ENCODE measurements at regions not wholly inside any gene's neighbourhood (a gene's known extent, or its start where the extent isn't known, plus 50 kb on each side); places are given as distances from the start of the nearest gene placed in this dataset.
"Not testable (repeated sequence)": the region's sequence is repeated elsewhere in the genome, so short reads cannot be mapped to it uniquely, and the experiment has no call there.

GRCh38 chrX:113802837-113803236 lies 781.0 kb upstream of the HTR2C start:
- ChIA-PET POLR2A (no interaction called here), CTCF (no interaction called here)
- Histone ChIP-seq H3K9me3 (ENCODE audit: control insufficient read depth, insufficient read depth, low read depth, low read length) (no peaks in the 10 kb centered on the region), H3K27ac (ENCODE audit: extremely low read depth, low read depth, low read length) (no peak overlapping the region), H3K4me1 (ENCODE audit: control insufficient read depth, insufficient read depth, low read length) (no peaks in the 10 kb centered on the region), H3K36me3 (ENCODE audit: control insufficient read depth in 2 of 2, insufficient read depth in 1 of 2, low read length in 2 of 2) (no peaks in the 10 kb centered on the region), H3K4me3 (ENCODE audit: low read depth, low read length) (no peak overlapping the region)
- TF ChIP-seq ZNF596 (tag by site-specific recombination; IDR thresholded peaks at IDR 0.05) (no peak), KLF7 (tag by site-specific recombination; IDR thresholded peaks at IDR 0.05; ENCODE audit: borderline replicate concordance) (no peak)

DNA sequence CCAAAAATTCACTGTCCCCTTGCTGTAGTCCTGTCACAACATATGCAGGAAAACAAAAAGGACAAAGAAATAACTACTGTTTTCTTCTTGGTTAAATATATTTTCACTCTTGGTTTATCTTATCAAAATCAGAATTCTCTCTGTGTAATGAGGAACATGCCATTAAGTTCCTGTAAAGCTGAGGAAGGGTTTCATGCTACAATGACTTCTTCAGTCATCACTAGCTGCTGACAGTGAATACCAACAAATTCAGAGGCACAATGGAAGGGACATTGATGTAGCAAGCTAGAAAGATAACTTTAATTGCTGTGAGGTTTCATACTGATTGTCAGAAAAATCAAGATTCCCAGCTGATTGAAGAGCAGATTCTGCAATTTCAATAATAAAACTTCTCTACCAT lies 782.9 kb upstream of the HTR2C start:
- POLR2A ChIA-PET = no interaction called here
- CTCF ChIA-PET = no interaction called here
- no peaks in the 10 kb centered on the region for H3K9me3 ChIP-seq (ENCODE audit: control insufficient read depth, insufficient read depth, low read depth, low read length)

DNA sequence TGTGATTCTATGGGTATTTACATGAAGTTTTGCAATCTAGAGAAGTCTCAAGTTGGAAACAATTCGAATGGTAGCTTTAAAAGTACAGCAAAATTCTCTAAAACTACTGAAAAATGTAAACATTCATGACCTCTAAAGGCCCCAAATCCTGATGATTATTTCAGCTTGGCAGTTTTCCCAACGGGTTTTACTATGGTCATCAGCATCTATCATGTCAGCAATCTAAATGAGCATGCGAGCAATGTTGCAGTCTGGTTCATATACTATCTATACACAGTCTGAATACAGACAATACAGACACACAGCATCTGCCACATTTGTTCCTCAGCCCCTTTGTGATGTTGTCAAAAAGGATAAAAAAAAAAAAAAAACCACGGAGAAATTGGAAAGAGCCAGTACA lies 790.3 kb upstream of the HTR2C start:
- no peaks in the 10 kb centered on the region for H3K9me3 ChIP-seq (ENCODE audit: control insufficient read depth, insufficient read depth, low read depth, low read length)
- ChIA-PET CTCF (no interaction called here), POLR2A (no interaction called here)
- TF ChIP-seq RBAK (tag by site-specific recombination; IDR thresholded peaks at IDR 0.05) (no peak), ZNF768 (tag by site-specific recombination; IDR thresholded peaks at IDR 0.05) (no peak), ZNF138 (tag by site-specific recombination; IDR thresholded peaks at IDR 0.05; ENCODE audit: borderline replicate concordance) (no peak), ZNF660 (tag by site-specific recombination; IDR thresholded peaks at IDR 0.05) (no peak), ZNF140 (tag by site-specific recombination; IDR thresholded peaks at IDR 0.05) (no peak), ZSCAN4 (tag by site-specific recombination; IDR thresholded peaks at IDR 0.05) (no peak), ZNF664 (tag by site-specific recombination; IDR thresholded peaks at IDR 0.05) (no peak), ZNF223 (tag by site-specific recombination; IDR thresholded peaks at IDR 0.05) (no peak)
- no peaks in the 10 kb centered on the region for H3K4me1 ChIP-seq (ENCODE audit: control insufficient read depth, insufficient read depth, low read length)
- H3K27ac ChIP-seq (ENCODE audit: extremely low read depth, low read depth, low read length) = no peak overlapping the region
- no peak overlapping the region for H3K4me3 ChIP-seq (ENCODE audit: low read depth, low read length)
- H3K36me3 ChIP-seq (ENCODE audit: control insufficient read depth in 2 of 2, insufficient read depth in 1 of 2, low read length in 2 of 2) = no peaks in the 10 kb centered on the region

More for the DNA sequence above, 782.9 kb upstream of the HTR2C start:
- Histone ChIP-seq H3K4me3 (ENCODE audit: low read depth, low read length) (no peak overlapping the region), H3K4me1 (ENCODE audit: control insufficient read depth, insufficient read depth, low read length) (no peaks in the 10 kb centered on the region), H3K27ac (ENCODE audit: extremely low read depth, low read depth, low read length) (no peak overlapping the region), H3K36me3 (ENCODE audit: control insufficient read depth in 2 of 2, insufficient read depth in 1 of 2, low read length in 2 of 2) (no peaks in the 10 kb centered on the region)
- TF ChIP-seq ZNF704 (tag by site-specific recombination; IDR thresholded peaks at IDR 0.05) = no peak
- TF ChIP-seq GFI1B (tag by site-specific recombination; IDR thresholded peaks at IDR 0.05) = no peak
- TF ChIP-seq ZNF600 (tag by site-specific recombination; IDR thresholded peaks at IDR 0.05) = no peak
- no peak for TF ChIP-seq ZSCAN4 (tag by site-specific recombination; IDR thresholded peaks at IDR 0.05)

GRCh38 chrX:113790987-113791386 lies 792.9 kb upstream of the HTR2C start:
- H3K36me3 ChIP-seq (ENCODE audit: control insufficient read depth in 2 of 2, insufficient read depth in 1 of 2, low read length in 2 of 2) = no peaks in the 10 kb centered on the region
- H3K9me3 ChIP-seq (ENCODE audit: control insufficient read depth, insufficient read depth, low read depth, low read length) = no peaks in the 10 kb centered on the region
- TF ChIP-seq ZNF146 (tag by site-specific recombination; IDR thresholded peaks at IDR 0.05) = no peak
- TF ChIP-seq ZSCAN30 (tag by site-specific recombination; IDR thresholded peaks at IDR 0.05) = no peak
- ChIA-PET POLR2A (no interaction called here), CTCF (no interaction called here)
- no peak overlapping the region for H3K27ac ChIP-seq (ENCODE audit: extremely low read depth, low read depth, low read length)
- no peaks in the 10 kb centered on the region for H3K4me1 ChIP-seq (ENCODE audit: control insufficient read depth, insufficient read depth, low read length)
- H3K4me3 ChIP-seq (ENCODE audit: low read depth, low read length) = no peak overlapping the region

GRCh38 chrX:113784754-113785153 lies 799.1 kb upstream of the HTR2C start:
- not testable (repeated sequence) for H3K27ac ChIP-seq (ENCODE audit: extremely low read depth, low read depth, low read length)

More at GRCh38 chrX:113784754-113785153, 799.1 kb upstream of the HTR2C start:
- H3K4me3 ChIP-seq (ENCODE audit: low read depth, low read length); CTCF ChIA-PET; H3K4me1 ChIP-seq (ENCODE audit: control insufficient read depth, insufficient read depth, low read length); H3K36me3 ChIP-seq (ENCODE audit: control insufficient read depth in 2 of 2, insufficient read depth in 1 of 2, low read length in 2 of 2); POLR2A ChIA-PET; H3K9me3 ChIP-seq (ENCODE audit: control insufficient read depth, insufficient read depth, low read depth, low read length): not testable (repeated sequence)

Data from HEK293 (cell line).